ENCODE measurements at regions not wholly inside any gene's neighbourhood (a gene's known extent, or its start where the extent isn't known, plus 50 kb on each side); places are given as distances from the start of the nearest gene placed in this dataset.

DNA sequence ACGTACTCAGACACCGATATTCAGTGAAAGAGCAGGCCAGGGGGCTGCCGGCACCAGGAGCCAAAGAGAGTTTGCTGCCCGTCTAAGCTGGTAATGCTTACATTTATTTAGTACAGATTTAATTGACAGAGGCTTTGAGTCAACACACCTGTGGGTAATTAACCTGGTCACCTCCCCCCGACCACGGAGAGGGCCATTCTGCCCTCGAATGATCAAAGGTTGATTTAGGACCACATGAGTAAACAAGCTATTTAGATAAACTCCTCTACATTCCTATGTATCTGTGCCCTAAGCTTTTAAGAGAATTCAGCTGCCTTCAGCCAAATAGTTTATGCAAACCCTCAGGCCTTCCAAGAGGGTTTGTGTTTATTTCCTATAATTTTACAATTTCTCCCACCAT lies 164.8 kb downstream of the IPMK start:
- no peak overlapping the region for H3K9ac ChIP-seq (ENCODE audit: low read length)
- H3K14ac ChIP-seq (ENCODE audit: low read length) = no peak overlapping the region
- H2BK5ac ChIP-seq (ENCODE audit: low read depth, low read length, poor library complexity) = no peak overlapping the region
- no peaks in the 10 kb centered on the region for H3K36me3 ChIP-seq (ENCODE audit: control insufficient read depth in 1 of 2, insufficient read depth in 2 of 2, low read length in 2 of 2)
- H3K9me3 ChIP-seq (ENCODE audit: insufficient read depth, low read depth, low read length) = no peaks in the 10 kb centered on the region
- no peak overlapping the region for H4K8ac ChIP-seq (ENCODE audit: low read depth, low read length)
- H2BK120ac ChIP-seq (ENCODE audit: insufficient read depth, low read length, poor library complexity) = no peak overlapping the region
- no peak overlapping the region for H2BK12ac ChIP-seq (ENCODE audit: low read length)
- no peaks in the 10 kb centered on the region for H3K4me1 ChIP-seq (ENCODE audit: control insufficient read depth in 1 of 2, insufficient read depth in 2 of 2, low read length in 2 of 2)
- no peak overlapping the region for H3K27ac ChIP-seq (ENCODE audit: low read depth, low read length)
- DNase-seq = no peak
- no peaks in the 10 kb centered on the region for H3K79me2 ChIP-seq (ENCODE audit: control insufficient read depth, insufficient read depth, low read length, poor library complexity)
- H3K18ac ChIP-seq (ENCODE audit: low read length) = no peak overlapping the region
- no peaks in the 10 kb centered on the region for H3K79me1 ChIP-seq (ENCODE audit: low read length)
- no peaks in the 10 kb centered on the region for H3K27me3 ChIP-seq (ENCODE audit: insufficient read depth, low read length)
- no peak overlapping the region for H3K4ac ChIP-seq (ENCODE audit: low read depth, low read length)
- no peak overlapping the region for H4K12ac ChIP-seq (ENCODE audit: low read depth, low read length)
- no CpG with 5 or more reads among the region's 7 CpGs for WGBS (ENCODE audit: extremely low coverage, insufficient coverage, insufficient read length)
- no peak overlapping the region for H3K4me3 ChIP-seq (ENCODE audit: low read depth, low read length)
- no peak overlapping the region for H2AFZ ChIP-seq (ENCODE audit: insufficient read depth, low read length, poor library complexity)
- no peak overlapping the region for H4K91ac ChIP-seq (ENCODE audit: low read depth, low read length)
- H2AK5ac ChIP-seq (ENCODE audit: low read length) = no peak overlapping the region
- H3K23ac ChIP-seq (ENCODE audit: low read length) = no peak overlapping the region
- H3K4me2 ChIP-seq (ENCODE audit: low read length) = no peak overlapping the region

GRCh38 chr10:58101682-58102081 lies 166.0 kb downstream of the IPMK start:
- Histone ChIP-seq H3K9ac (ENCODE audit: low read length) (no peak overlapping the region), H3K18ac (ENCODE audit: low read length) (no peak overlapping the region), H2BK120ac (ENCODE audit: insufficient read depth, low read length, poor library complexity) (no peak overlapping the region), H4K8ac (ENCODE audit: low read depth, low read length) (no peak overlapping the region), H3K79me1 (ENCODE audit: low read length) (no peaks in the 10 kb centered on the region), H4K12ac (ENCODE audit: low read depth, low read length) (no peak overlapping the region), H2BK5ac (ENCODE audit: low read depth, low read length, poor library complexity) (no peak overlapping the region), H3K14ac (ENCODE audit: low read length) (no peak overlapping the region), H3K9me3 (ENCODE audit: insufficient read depth, low read depth, low read length) (no peaks in the 10 kb centered on the region), H4K91ac (ENCODE audit: low read depth, low read length) (no peak overlapping the region), H3K23ac (ENCODE audit: low read length) (no peak overlapping the region), H2AK5ac (ENCODE audit: low read length) (no peak overlapping the region), H3K4me2 (ENCODE audit: low read length) (no peak overlapping the region), H2AFZ (ENCODE audit: insufficient read depth, low read length, poor library complexity) (no peak overlapping the region), H3K27ac (ENCODE audit: low read depth, low read length) (no peak overlapping the region), H3K27me3 (ENCODE audit: insufficient read depth, low read length) (no peaks in the 10 kb centered on the region), H3K4ac (ENCODE audit: low read depth, low read length) (no peak overlapping the region), H3K36me3 (ENCODE audit: control insufficient read depth in 1 of 2, insufficient read depth in 2 of 2, low read length in 2 of 2) (no peaks in the 10 kb centered on the region), H2BK12ac (ENCODE audit: low read length) (no peak overlapping the region), H3K4me3 (ENCODE audit: low read depth, low read length) (no peak overlapping the region), H3K4me1 (ENCODE audit: control insufficient read depth in 1 of 2, insufficient read depth in 2 of 2, low read length in 2 of 2) (no peaks in the 10 kb centered on the region), H3K79me2 (ENCODE audit: control insufficient read depth, insufficient read depth, low read length, poor library complexity) (no peaks in the 10 kb centered on the region)
- WGBS (ENCODE audit: extremely low coverage, insufficient coverage, insufficient read length) = no CpG with 5 or more reads among the region's 1 CpG
- DNase-seq = no peak

DNA sequence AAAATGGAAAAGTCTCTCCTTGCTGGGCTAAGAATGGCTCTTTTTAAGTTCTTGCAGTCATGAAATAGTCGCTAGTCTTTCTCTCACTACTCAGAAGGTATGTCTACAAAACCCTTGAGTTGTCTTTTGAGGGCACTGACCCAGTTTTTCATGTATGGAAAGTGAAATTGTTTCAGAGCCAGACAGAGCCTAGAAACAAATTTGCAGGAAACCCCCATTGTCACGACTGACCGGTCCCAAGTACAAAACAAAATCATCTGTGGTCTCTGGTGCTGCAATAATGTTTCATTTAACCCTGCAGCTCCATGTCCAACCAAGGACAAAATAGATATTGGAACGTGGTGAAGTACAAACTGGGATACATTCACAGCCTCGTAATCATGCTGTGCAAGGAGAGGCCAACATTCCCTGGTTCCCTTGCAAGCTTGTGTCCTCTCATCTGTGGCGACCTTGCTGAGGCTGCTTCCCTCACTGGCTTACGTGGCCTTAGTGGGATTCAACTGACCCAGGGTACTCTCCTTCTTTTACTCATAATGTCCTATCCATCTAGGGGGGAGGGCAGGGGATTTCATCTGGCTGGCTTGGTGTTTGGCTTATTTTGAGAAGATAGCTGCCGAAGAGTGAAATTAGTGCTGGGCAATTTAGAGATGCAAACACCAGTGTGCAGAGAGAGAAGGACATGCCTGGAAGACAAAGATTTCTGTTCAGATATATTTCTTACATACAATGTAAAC lies 172.5 kb downstream of the IPMK start:
- Histone ChIP-seq H4K12ac (ENCODE audit: low read depth, low read length) (no peak overlapping the region), H3K4me2 (ENCODE audit: low read length) (no peak overlapping the region), H3K79me1 (ENCODE audit: low read length) (no peaks in the 10 kb centered on the region), H2AFZ (ENCODE audit: insufficient read depth, low read length, poor library complexity) (no peak overlapping the region), H3K27ac (ENCODE audit: low read depth, low read length) (no peak overlapping the region), H4K8ac (ENCODE audit: low read depth, low read length) (no peak overlapping the region), H3K4me3 (ENCODE audit: low read depth, low read length) (no peak overlapping the region), H3K4ac (ENCODE audit: low read depth, low read length) (no peak overlapping the region), H3K4me1 (ENCODE audit: control insufficient read depth in 1 of 2, insufficient read depth in 2 of 2, low read length in 2 of 2) (no peaks in the 10 kb centered on the region), H3K14ac (ENCODE audit: low read length) (no peak overlapping the region), H3K36me3 (ENCODE audit: control insufficient read depth in 1 of 2, insufficient read depth in 2 of 2, low read length in 2 of 2) (no peaks in the 10 kb centered on the region), H3K79me2 (ENCODE audit: control insufficient read depth, insufficient read depth, low read length, poor library complexity) (no peaks in the 10 kb centered on the region), H3K9me3 (ENCODE audit: insufficient read depth, low read depth, low read length) (no peaks in the 10 kb centered on the region), H3K23ac (ENCODE audit: low read length) (no peak overlapping the region), H4K91ac (ENCODE audit: low read depth, low read length) (no peak overlapping the region), H3K27me3 (ENCODE audit: insufficient read depth, low read length) (no peaks in the 10 kb centered on the region), H3K18ac (ENCODE audit: low read length) (no peak overlapping the region), H2BK120ac (ENCODE audit: insufficient read depth, low read length, poor library complexity) (no peak overlapping the region), H2BK12ac (ENCODE audit: low read length) (no peak overlapping the region), H3K9ac (ENCODE audit: low read length) (no peak overlapping the region), H2BK5ac (ENCODE audit: low read depth, low read length, poor library complexity) (no peak overlapping the region), H2AK5ac (ENCODE audit: low read length) (no peak overlapping the region)
- DNase-seq = no peak
- no CpG with 5 or more reads among the region's 8 CpGs for WGBS (ENCODE audit: extremely low coverage, insufficient coverage, insufficient read length)

- Histone ChIP-seq H3K36me3 (ENCODE audit: control insufficient read depth in 1 of 2, insufficient read depth in 2 of 2, low read length in 2 of 2) (no peaks in the 10 kb centered on the region), H3K4me2 (ENCODE audit: low read length) (no peak overlapping the region), H2AK5ac (ENCODE audit: low read length) (no peak overlapping the region), H3K18ac (ENCODE audit: low read length) (no peak overlapping the region), H3K4me3 (ENCODE audit: low read depth, low read length) (no peak overlapping the region), H2BK120ac (ENCODE audit: insufficient read depth, low read length, poor library complexity) (no peak overlapping the region), H3K9me3 (ENCODE audit: insufficient read depth, low read depth, low read length) (no peaks in the 10 kb centered on the region), H3K14ac (ENCODE audit: low read length) (no peak overlapping the region), H3K9ac (ENCODE audit: low read length) (no peak overlapping the region), H4K8ac (ENCODE audit: low read depth, low read length) (no peak overlapping the region), H3K27ac (ENCODE audit: low read depth, low read length) (no peak overlapping the region), H4K12ac (ENCODE audit: low read depth, low read length) (no peak overlapping the region), H3K27me3 (ENCODE audit: insufficient read depth, low read length) (no peaks in the 10 kb centered on the region), H3K4me1 (ENCODE audit: control insufficient read depth in 1 of 2, insufficient read depth in 2 of 2, low read length in 2 of 2) (no peaks in the 10 kb centered on the region), H3K79me2 (ENCODE audit: control insufficient read depth, insufficient read depth, low read length, poor library complexity) (no peaks in the 10 kb centered on the region), H2AFZ (ENCODE audit: insufficient read depth, low read length, poor library complexity) (no peak overlapping the region), H2BK5ac (ENCODE audit: low read depth, low read length, poor library complexity) (no peak overlapping the region), H3K23ac (ENCODE audit: low read length) (no peak overlapping the region), H4K91ac (ENCODE audit: low read depth, low read length) (no peak overlapping the region), H3K4ac (ENCODE audit: low read depth, low read length) (no peak overlapping the region), H3K79me1 (ENCODE audit: low read length) (no peaks in the 10 kb centered on the region), H2BK12ac (ENCODE audit: low read length) (no peak overlapping the region)
- WGBS (ENCODE audit: extremely low coverage, insufficient coverage, insufficient read length) = no CpG with 5 or more reads among the region's 3 CpGs
- DNase-seq = no peak
Observed at GRCh38 chr10:58091886-58092285, 175.8 kb downstream of the IPMK start.

Measured in trophoblast cell (in vitro differentiated cells and primary cell).